ENCODE measurements at regions not wholly inside any gene's neighbourhood (a gene's known extent, or its start where the extent isn't known, plus 50 kb on each side); places are given as distances from the start of the nearest gene placed in this dataset.

- no peak for DNase-seq (ENCODE audit: extremely low spot score)
- ChIA-PET POLR2A (no interaction called here), CTCF (no interaction called here)
- no peak for TF ChIP-seq CTCF (IDR thresholded peaks at IDR 0.05; ENCODE audit: control extremely low read depth, extremely low read depth, low read depth, missing control alignments)
Measured at GRCh38 chr4:123953566-123953965, 557.0 kb downstream of the SPRY1 start.

- DNase-seq (ENCODE audit: extremely low spot score): no peak
- TF ChIP-seq CTCF (IDR thresholded peaks at IDR 0.05; ENCODE audit: control extremely low read depth, extremely low read depth, low read depth, missing control alignments): no peak
- ChIA-PET POLR2A (no interaction called here), CTCF (no interaction called here)
Measured at GRCh38 chr4:123954220-123954619, 557.6 kb downstream of the SPRY1 start.

- ChIA-PET CTCF (interaction anchor here (1.0 kb wide), 1 partner anchor 9 kb away, joined by 5 read pairs; no protein-coding TSS in a partner anchor), POLR2A (no interaction called here)
- DNase-seq (ENCODE audit: extremely low spot score): no peak
- no peak for TF ChIP-seq CTCF (IDR thresholded peaks at IDR 0.05; ENCODE audit: control extremely low read depth, extremely low read depth, low read depth, missing control alignments)
Measured at GRCh38 chr4:123955167-123955800, 558.7 kb downstream of the SPRY1 start.

- TF ChIP-seq CTCF (IDR thresholded peaks at IDR 0.05; ENCODE audit: control extremely low read depth, extremely low read depth, low read depth, missing control alignments): no peak
- CTCF ChIA-PET: interaction anchor here (1.0 to 1.2 kb wide), 3 partner anchors 10 to 38 kb away, joined by 3 read pairs; no protein-coding TSS in a partner anchor
- POLR2A ChIA-PET: no interaction called here
- DNase-seq (ENCODE audit: extremely low spot score): no peak
Measured at GRCh38 chr4:123956204-123956603, 559.6 kb downstream of the SPRY1 start.

- DNase-seq (ENCODE audit: extremely low spot score): no peak
- TF ChIP-seq CTCF (IDR thresholded peaks at IDR 0.05; ENCODE audit: control extremely low read depth, extremely low read depth, low read depth, missing control alignments): no peak
- POLR2A ChIA-PET: no interaction called here
- CTCF ChIA-PET: interaction anchor here (1.2 to 1.4 kb wide), 3 partner anchors 8 to 18 kb away, joined by 3 read pairs; no protein-coding TSS in a partner anchor
Measured at GRCh38 chr4:123966990-123967769, 570.6 kb downstream of the SPRY1 start.

GRCh38 chr4:123972031-123972430, 575.4 kb downstream of the SPRY1 start:
- POLR2A ChIA-PET: no interaction called here
- TF ChIP-seq CTCF (IDR thresholded peaks at IDR 0.05; ENCODE audit: control extremely low read depth, extremely low read depth, low read depth, missing control alignments): no peak
- DNase-seq (ENCODE audit: extremely low spot score): no peak

More at GRCh38 chr4:123972031-123972430, 575.4 kb downstream of the SPRY1 start:
- CTCF ChIA-PET: no interaction called here
